Esophagus (tissue), 2 donors: ENCODE measurements at regions not wholly inside any gene's neighbourhood (a gene's known extent, or its start where the extent isn't known, plus 50 kb on each side); places are given as distances from the start of the nearest gene placed in this dataset.

Experiments used
- H3K27ac ChIP-seq, 2 donors: one replicate each; pipeline ENCODE4 v1.5.1; 2013; ENCODE audit warnings: low read depth in 2 of 2, mild to moderate bottlenecking in 2 of 2, inconsistent platforms in 1 of 2, low read length in 1 of 2, moderate library complexity in 1 of 2
- H3K27me3 ChIP-seq, 2 donors: one replicate each; pipeline ENCODE4 v1.6.1; 2013; ENCODE audit warnings: low read length in 2 of 2, control low read depth in 1 of 2, mild to moderate bottlenecking in 1 of 2; ENCODE audit not compliant: insufficient read depth in 2 of 2, control insufficient read depth in 1 of 2
- H3K36me3 ChIP-seq, 2 donors: one replicate each; pipeline ENCODE4 v1.6.1; 2013; ENCODE audit warnings: low read length in 1 of 2; ENCODE audit not compliant: control insufficient read depth in 2 of 2, insufficient read depth in 2 of 2
- H3K4me1 ChIP-seq, 2 donors: one replicate each; pipeline ENCODE4 v1.6.1; 2013; ENCODE audit warnings: low read length in 1 of 2; ENCODE audit not compliant: control insufficient read depth in 2 of 2, insufficient read depth in 2 of 2
- H3K4me3 ChIP-seq, 2 donors: one replicate each; pipeline ENCODE4 v1.5.1; 2013; ENCODE audit warnings: low read length in 2 of 2, mild to moderate bottlenecking in 2 of 2, low read depth in 1 of 2, moderate library complexity in 1 of 2
- H3K9me3 ChIP-seq, 2 donors: one replicate each; pipeline ENCODE4 v1.6.1; 2013; ENCODE audit warnings: mild to moderate bottlenecking in 2 of 2, low read depth in 1 of 2, low read length in 1 of 2, moderate library complexity in 1 of 2; ENCODE audit not compliant: control insufficient read depth in 2 of 2, insufficient read depth in 1 of 2
- WGBS, 2 donors: extraction: QIAGEN DNeasy Blood & Tissue Kit; methylation state at CpG; one replicate each; pipeline ENCODE4 v1.1.7; 2013; 5-methylcytosine and 5-hydroxymethylcytosine counted together
- donor health status: healthy with polysubstance abuse.
- donor health status: Bipolar disorder and iron deficiency.

GRCh38 chr15:62835762-62836161, 206.8 kb upstream of the TPM1 start:
- Histone ChIP-seq H3K36me3 (peaks cover 0 to 8% of the 10 kb centered on the region in 2 donors), H3K27ac (no peak overlapping the region), H3K9me3 (no peaks in the 10 kb centered on the region), H3K27me3 (no peaks in the 10 kb centered on the region), H3K4me3 (no peak overlapping the region), H3K4me1 (no peaks in the 10 kb centered on the region)
- WGBS, 2 donors: 96% methylated on average over 16 of the region's 16 CpGs

- WGBS, 2 donors: 92 to 93% methylated on average over 22 of the region's 22 CpGs
- Histone ChIP-seq H3K27ac (no peak overlapping the region), H3K4me3 (no peak overlapping the region), H3K9me3 (no peaks in the 10 kb centered on the region), H3K4me1 (no peaks in the 10 kb centered on the region), H3K36me3 (peaks cover 0 to 8% of the 10 kb centered on the region in 2 donors), H3K27me3 (no peaks in the 10 kb centered on the region)
Measured at GRCh38 chr15:62840526-62841268, 201.8 kb upstream of the TPM1 start.

GRCh38 chr15:62841269-62841628, 201.3 kb upstream of the TPM1 start:
- no peaks in the 10 kb centered on the region for H3K4me1 ChIP-seq
- no peak overlapping the region for H3K27ac ChIP-seq
- no peak overlapping the region for H3K4me3 ChIP-seq
- WGBS, 2 donors: 86 to 89% methylated on average over 10 of the region's 10 CpGs
- peaks cover 0 to 8% of the 10 kb centered on the region in 2 donors for H3K36me3 ChIP-seq
- no peaks in the 10 kb centered on the region for H3K9me3 ChIP-seq
- no peaks in the 10 kb centered on the region for H3K27me3 ChIP-seq

- no peaks in the 10 kb centered on the region for H3K9me3 ChIP-seq
- no peaks in the 10 kb centered on the region for H3K27me3 ChIP-seq
- H3K4me3 ChIP-seq: no peak overlapping the region
- no peak overlapping the region for H3K27ac ChIP-seq
- peaks cover 0 to 8% of the 10 kb centered on the region in 2 donors for H3K36me3 ChIP-seq
- no peaks in the 10 kb centered on the region for H3K4me1 ChIP-seq
- 78 to 82% methylated on average over 10 of the region's 10 CpGs for WGBS, 2 donors
Measured at GRCh38 chr15:62841891-62842559, 200.5 kb upstream of the TPM1 start.

- Histone ChIP-seq H3K4me1 (no peaks in the 10 kb centered on the region), H3K9me3 (peaks cover 0 to 5% of the 10 kb centered on the region in 2 donors), H3K4me3 (no peak overlapping the region), H3K27ac (no peak overlapping the region), H3K27me3 (no peaks in the 10 kb centered on the region), H3K36me3 (peaks cover 0 to 6% of the 10 kb centered on the region in 2 donors)
- 73 to 85% methylated on average over 5 of the region's 5 CpGs for WGBS, 2 donors
Measured at GRCh38 chr15:62843311-62843710, 199.2 kb upstream of the TPM1 start.

- WGBS, 2 donors: 62 to 68% methylated on average over 10 of the region's 10 CpGs
- Histone ChIP-seq H3K9me3 (peaks cover 0 to 5% of the 10 kb centered on the region in 2 donors), H3K27me3 (no peaks in the 10 kb centered on the region), H3K4me1 (no peaks in the 10 kb centered on the region), H3K27ac (no peak overlapping the region), H3K36me3 (peaks cover 0 to 4% of the 10 kb centered on the region in 2 donors), H3K4me3 (no peak overlapping the region)
Measured at GRCh38 chr15:62844564-62845240, 197.8 kb upstream of the TPM1 start.

GRCh38 chr15:62845241-62846126, 197.1 kb upstream of the TPM1 start:
- no peak overlapping the region for H3K4me3 ChIP-seq
- H3K27me3 ChIP-seq: no peaks in the 10 kb centered on the region
- 61 to 71% methylated on average over 12 of the region's 12 CpGs for WGBS, 2 donors

GRCh38 chr15:62846131-62846804, 196.3 kb upstream of the TPM1 start:
- Histone ChIP-seq H3K9me3 (peaks cover 0 to 5% of the 10 kb centered on the region in 2 donors), H3K27ac (no peak overlapping the region), H3K27me3 (no peaks in the 10 kb centered on the region), H3K4me3 (no peak overlapping the region), H3K4me1 (no peaks in the 10 kb centered on the region), H3K36me3 (no peaks in the 10 kb centered on the region)
- WGBS, 2 donors: 90 to 93% methylated on average over 10 of the region's 10 CpGs

More at GRCh38 chr15:62845241-62846126, 197.1 kb upstream of the TPM1 start:
- H3K27ac ChIP-seq: no peak overlapping the region
- peaks cover 0 to 5% of the 10 kb centered on the region in 2 donors for H3K9me3 ChIP-seq
- peaks cover 0 to 3% of the 10 kb centered on the region in 2 donors for H3K36me3 ChIP-seq
- no peaks in the 10 kb centered on the region for H3K4me1 ChIP-seq
